ENCODE measurements at regions not wholly inside any gene's neighbourhood (a gene's known extent, or its start where the extent isn't known, plus 50 kb on each side); places are given as distances from the start of the nearest gene placed in this dataset.

- no peak for DNase-seq
Observed at GRCh38 chr9:14391620-14392019, 77.7 kb upstream of the NFIB start.

- no peak for DNase-seq
Observed at GRCh38 chr9:14389657-14390056, 75.7 kb upstream of the NFIB start.

DNA sequence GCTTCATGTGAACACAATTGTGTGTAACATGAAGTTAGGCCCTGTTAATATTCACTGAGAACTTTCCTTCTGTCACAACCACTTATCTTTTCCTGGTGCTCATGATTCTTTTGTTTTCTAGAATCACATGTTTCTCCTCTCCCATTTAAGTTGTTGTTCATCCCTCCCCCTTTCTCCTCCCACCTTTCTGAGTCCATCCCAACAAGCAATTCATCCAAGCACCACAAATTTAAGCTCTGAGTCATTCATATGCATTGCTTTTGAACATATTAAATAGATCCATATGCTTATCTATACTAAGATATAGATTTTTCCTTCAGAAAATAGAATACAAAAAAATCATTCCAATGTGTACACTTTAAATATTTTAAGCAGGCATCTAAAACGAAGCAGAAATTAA lies 75.2 kb upstream of the NFIB start:
- no peak for DNase-seq

DNA sequence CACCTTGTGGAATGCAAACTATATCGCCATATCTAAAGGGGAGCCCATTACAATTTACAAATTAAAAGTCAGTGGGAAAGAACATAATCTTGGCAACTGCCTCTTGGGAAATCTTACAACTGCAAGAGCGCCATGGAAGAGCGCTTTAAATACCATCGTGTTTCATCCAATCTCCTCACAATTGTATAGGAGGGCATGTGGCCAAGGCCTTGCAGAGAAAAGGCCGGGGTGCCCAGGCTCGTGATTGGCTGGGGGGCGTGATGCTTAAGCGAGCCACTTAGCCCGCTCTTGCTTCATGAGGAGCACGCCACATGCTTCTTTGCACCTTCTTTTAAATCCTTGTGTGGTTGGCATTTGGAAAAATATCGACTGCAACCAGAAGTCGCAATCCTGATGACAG lies 69.8 kb upstream of the NFIB start:
- DNase-seq, result no peak

GRCh38 chr9:14383294-14383693 lies 69.4 kb upstream of the NFIB start:
- no peak for DNase-seq

DNA sequence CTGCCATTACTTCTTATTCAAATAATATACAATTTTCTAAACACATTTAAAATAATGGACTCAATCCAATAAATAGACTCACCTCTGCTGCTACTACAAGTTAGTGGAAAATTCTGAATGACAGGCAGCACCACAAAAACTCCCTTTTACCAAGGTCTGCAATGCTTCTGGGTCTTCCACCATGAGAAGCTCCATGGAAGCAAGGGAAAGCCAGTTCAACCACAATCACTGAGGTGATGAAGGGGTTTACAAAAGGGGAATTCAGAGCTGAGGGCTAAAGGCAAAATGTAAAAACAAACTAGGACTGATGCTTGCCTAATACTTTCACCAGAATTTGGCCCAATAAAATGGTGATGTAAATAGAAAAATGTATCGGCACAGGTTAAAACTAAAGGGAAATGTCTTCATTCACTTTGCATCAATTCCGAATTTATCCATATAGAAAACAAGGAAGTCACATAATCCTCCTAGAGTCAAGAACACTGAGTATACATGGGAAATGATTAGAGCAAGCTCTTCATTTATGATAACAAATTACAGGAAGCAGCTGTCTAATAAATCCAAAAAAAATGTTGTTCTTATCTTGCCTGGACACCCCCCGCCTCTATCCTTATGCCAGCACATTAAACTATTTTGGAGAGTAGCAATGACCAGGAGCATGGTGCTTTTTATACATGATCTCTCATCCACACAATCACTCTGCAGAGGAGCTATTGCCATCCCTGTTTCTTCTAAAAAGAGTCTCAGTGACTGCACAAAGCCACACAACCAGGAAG lies 66.3 kb upstream of the NFIB start:
- no peak for DNase-seq

- no peak for DNase-seq
Observed at GRCh38 chr9:14379280-14379679, 65.3 kb upstream of the NFIB start.

- no peak for DNase-seq
Observed at GRCh38 chr9:14373706-14374105, 59.8 kb upstream of the NFIB start.

GRCh38 chr9:14373336-14373666 lies 59.4 kb upstream of the NFIB start:
- DNase-seq, result no peak

- no peak for DNase-seq
Observed at GRCh38 chr9:14372437-14373335, 58.7 kb upstream of the NFIB start.

GRCh38 chr9:14369011-14369410 lies 55.1 kb upstream of the NFIB start:
- DNase-seq, result no peak

DNA sequence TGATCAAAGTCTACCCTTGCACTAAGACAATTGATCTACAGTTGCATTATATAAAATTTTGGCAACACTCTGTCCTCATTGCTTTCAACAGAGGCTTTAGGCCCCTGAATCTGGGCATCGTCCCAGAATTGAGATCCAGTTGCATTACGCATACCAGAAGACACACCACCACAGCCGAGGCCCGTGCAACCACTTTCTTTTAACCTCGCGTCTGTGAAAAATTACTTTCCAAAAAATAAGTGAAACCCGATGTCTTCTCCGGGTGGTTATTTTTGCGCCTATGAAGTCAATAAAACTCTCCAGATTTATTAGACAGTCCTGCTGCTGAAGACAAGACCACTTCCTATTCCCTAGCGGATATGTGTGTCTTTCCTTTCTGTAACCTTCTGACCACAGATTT lies 52.1 kb upstream of the NFIB start:
- DNase-seq, result no peak

DNA sequence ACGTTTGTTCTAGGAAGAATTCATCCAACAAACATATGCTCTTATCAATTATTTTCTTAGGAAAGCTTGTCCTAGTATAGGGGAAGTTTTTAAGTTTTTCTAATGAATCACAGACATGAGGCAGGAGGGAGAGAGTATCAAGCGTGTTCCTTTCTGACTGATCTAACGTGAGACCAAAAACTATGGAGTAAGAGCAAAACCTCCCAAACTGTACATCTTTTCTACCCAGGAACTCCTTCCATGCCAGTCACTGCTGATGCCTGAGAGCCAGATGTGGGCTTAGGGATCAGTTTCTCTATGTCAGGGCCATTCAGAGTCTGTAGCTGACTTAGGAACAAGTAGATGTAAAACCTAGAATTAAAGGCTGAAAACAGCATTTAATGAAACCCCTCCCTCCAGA lies 51.7 kb upstream of the NFIB start:
- DNase-seq, result no peak

All from activated CD8-positive, alpha-beta memory T cell treated with anti-CD3 and anti-CD28 coated beads for 24 hours (primary cell).